Fibroblast of the aortic adventitia (primary cell): ENCODE measurements at regions not wholly inside any gene's neighbourhood (a gene's known extent, or its start where the extent isn't known, plus 50 kb on each side); places are given as distances from the start of the nearest gene placed in this dataset.
"Not testable (repeated sequence)": the region's sequence is repeated elsewhere in the genome, so short reads cannot be mapped to it uniquely, and the experiment has no call there.

Source experiments
- DNase-seq: peaks from one replicate; pipeline ENCODE4 v3.0.0-alpha.2; 2010; ENCODE audit warnings: low read depth
- H3K4me3 ChIP-seq: 2 replicates; pipeline ENCODE4 v1.5.1; 2011; ENCODE audit warnings: low read depth, mild to moderate bottlenecking, control low read depth, low read length, moderate library complexity
- TF ChIP-seq, protein P1 (sequence below): IDR thresholded peaks from 2 replicates; pipeline ENCODE4 v1.5.1; 2011; ENCODE audit warnings: mild to moderate bottlenecking, low read length, control low read depth, inconsistent platforms; ENCODE audit not compliant: insufficient read depth

GRCh38 chr2:7169593-7169992 is 252.4 kb downstream of the RNF144A start:
- TF ChIP-seq, protein P1, sequence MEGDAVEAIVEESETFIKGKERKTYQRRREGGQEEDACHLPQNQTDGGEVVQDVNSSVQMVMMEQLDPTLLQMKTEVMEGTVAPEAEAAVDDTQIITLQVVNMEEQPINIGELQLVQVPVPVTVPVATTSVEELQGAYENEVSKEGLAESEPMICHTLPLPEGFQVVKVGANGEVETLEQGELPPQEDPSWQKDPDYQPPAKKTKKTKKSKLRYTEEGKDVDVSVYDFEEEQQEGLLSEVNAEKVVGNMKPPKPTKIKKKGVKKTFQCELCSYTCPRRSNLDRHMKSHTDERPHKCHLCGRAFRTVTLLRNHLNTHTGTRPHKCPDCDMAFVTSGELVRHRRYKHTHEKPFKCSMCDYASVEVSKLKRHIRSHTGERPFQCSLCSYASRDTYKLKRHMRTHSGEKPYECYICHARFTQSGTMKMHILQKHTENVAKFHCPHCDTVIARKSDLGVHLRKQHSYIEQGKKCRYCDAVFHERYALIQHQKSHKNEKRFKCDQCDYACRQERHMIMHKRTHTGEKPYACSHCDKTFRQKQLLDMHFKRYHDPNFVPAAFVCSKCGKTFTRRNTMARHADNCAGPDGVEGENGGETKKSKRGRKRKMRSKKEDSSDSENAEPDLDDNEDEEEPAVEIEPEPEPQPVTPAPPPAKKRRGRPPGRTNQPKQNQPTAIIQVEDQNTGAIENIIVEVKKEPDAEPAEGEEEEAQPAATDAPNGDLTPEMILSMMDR = no peak
- H3K4me3 ChIP-seq = no peak overlapping the region
- no peak for DNase-seq

DNA sequence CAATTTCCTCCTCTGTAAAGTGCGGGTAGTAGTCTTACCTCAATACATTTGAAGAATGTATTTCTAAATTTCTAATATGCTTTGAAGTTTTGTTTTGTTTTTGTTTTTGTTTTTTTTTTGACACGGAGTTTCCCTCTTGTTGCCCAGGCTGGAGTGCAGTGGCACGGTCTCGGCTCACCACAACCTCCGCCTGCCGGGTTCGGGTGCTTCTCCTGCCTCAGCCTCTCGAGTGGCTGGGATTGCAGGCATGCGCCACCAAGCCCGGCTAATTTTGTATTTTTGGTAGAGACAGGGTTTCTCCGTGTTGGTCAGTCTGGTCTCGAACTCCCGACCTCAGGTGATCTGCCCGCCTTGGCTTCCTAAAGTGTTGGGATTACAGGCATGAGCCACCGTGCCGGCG is 261.8 kb downstream of the RNF144A start:
- not testable (repeated sequence) for H3K4me3 ChIP-seq, DNase-seq

- H3K4me3 ChIP-seq = no peak overlapping the region
- TF ChIP-seq, protein P1 = no peak
- DNase-seq = peak; percentile 43
Measured at GRCh38 chr2:7180638-7181370, 263.6 kb downstream of the RNF144A start.

DNA sequence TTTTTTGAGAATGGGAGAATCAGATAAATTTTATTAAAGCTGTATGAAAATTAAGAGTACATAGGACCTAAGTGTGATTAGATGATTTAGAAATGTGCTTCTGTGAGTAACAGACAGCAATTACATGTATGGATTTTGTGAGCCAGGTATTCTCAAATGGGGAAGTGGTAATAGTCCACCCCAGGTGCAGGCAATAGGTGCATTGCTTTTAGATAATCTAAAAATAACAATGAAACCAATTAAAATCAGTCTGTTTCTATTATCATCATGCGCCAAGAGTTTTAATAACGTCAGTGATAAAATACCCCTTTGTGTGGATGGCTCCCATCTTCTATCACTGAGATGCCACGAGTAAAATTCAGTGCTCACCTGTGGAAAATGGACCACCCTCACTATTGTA is 265.3 kb downstream of the RNF144A start:
- TF ChIP-seq, protein P1 = no peak
- no peak overlapping the region for H3K4me3 ChIP-seq
- DNase-seq = no peak

DNA sequence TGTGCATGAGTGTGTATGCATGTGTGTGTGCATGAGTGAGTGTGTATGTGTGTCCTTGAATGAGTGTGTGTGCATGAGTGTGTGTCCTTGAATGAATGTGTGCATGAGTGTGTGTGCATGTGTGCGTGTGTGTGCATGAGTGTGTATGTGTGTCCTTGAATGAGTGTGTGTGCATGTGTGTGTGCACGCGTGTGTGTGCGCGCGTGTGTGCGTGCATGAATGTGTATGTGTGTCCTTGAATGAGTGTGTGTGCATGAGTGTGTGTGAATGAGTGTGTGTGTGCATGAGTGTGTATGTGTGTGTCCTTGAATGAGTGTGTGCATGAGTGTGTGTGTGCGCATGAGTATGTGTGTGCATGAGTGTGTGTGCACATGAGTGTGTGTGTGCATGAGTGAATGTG is 271.9 kb downstream of the RNF144A start:
- no peak for DNase-seq
- H3K4me3 ChIP-seq = no peak overlapping the region
- TF ChIP-seq, protein P1 = no peak

DNA sequence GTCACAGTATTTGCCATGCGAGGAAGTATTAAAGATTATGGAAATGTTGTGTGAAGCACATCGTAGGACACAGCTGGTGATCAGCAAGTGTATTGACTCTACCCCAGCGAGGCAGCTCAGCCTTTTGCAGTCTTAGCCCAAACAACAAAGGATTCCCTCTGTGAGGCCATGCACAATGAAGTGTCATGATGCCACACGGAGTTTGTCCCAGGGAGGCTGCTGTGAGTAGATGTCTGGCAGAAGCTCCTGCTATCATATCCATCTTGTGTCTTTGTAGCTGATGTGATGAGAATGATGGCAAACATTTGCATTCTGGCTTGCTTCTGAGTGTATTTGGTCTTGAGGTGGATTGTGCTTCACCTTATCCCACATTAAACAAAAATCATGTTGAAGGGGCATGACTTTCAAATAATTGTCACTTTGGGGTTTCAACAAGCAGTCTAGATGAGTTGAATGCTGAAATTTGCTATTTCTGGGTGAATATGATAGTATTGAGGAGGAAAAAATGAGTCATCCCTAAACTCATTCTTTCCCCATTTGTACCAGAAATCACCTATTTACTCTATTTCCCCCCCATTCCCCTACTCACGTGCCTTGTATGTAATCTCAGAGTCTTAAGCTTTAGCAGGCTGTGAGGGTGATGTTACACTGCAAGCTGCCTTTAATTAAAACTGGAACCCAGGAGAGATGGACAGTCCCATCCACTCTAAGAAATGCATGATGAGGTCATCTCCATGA is 273.5 kb downstream of the RNF144A start:
- H3K4me3 ChIP-seq = no peak overlapping the region
- DNase-seq = no peak
- TF ChIP-seq, protein P1 = no peak

GRCh38 chr2:7191932-7192331 is 274.7 kb downstream of the RNF144A start:
- H3K4me3 ChIP-seq = no peak overlapping the region
- TF ChIP-seq, protein P1 = no peak
- DNase-seq = peak; percentile 59
